Fibroblast of villous mesenchyme (primary cell): ENCODE measurements at regions not wholly inside any gene's neighbourhood (a gene's known extent, or its start where the extent isn't known, plus 50 kb on each side); places are given as distances from the start of the nearest gene placed in this dataset.
"Not testable (repeated sequence)": the region's sequence is repeated elsewhere in the genome, so short reads cannot be mapped to it uniquely, and the experiment has no call there.

Experiments used
- DNase-seq: peaks from one replicate; pipeline ENCODE4 v3.0.0-alpha.2; 2010; ENCODE audit warnings: low read depth
- H3K4me3 ChIP-seq: 2 replicates; pipeline ENCODE4 v1.5.1; 2011; ENCODE audit warnings: low read depth, mild to moderate bottlenecking, low read length
- CTCF ChIP-seq: IDR thresholded peaks from 2 replicates; pipeline ENCODE4 v1.5.1; 2012; ENCODE audit warnings: low read depth, mild to moderate bottlenecking, low read length; ENCODE audit not compliant: insufficient read depth

- TF ChIP-seq CTCF = no peak
- DNase-seq = no peak
- no peak overlapping the region for H3K4me3 ChIP-seq
These were observed 130.8 kb downstream of the CAPZA3 start for GRCh38 chr12:18868717-18869116.

GRCh38 chr12:18872770-18873169, 134.9 kb downstream of the CAPZA3 start:
- H3K4me3 ChIP-seq = no peak overlapping the region
- TF ChIP-seq CTCF = no peak
- no peak for DNase-seq

GRCh38 chr12:18878676-18879180, 140.8 kb downstream of the CAPZA3 start:
- no peak for TF ChIP-seq CTCF
- no peak overlapping the region for H3K4me3 ChIP-seq
- no peak for DNase-seq

GRCh38 chr12:18882690-18883089, 144.8 kb downstream of the CAPZA3 start:
- H3K4me3 ChIP-seq = no peak overlapping the region
- TF ChIP-seq CTCF = no peak
- DNase-seq = no peak

- DNase-seq = no peak
- no peak overlapping the region for H3K4me3 ChIP-seq
- TF ChIP-seq CTCF = no peak
These were observed 149.0 kb downstream of the CAPZA3 start for GRCh38 chr12:18886962-18887361.

- DNase-seq = no peak
- no peak overlapping the region for H3K4me3 ChIP-seq
- TF ChIP-seq CTCF = no peak
These were observed 149.4 kb downstream of the CAPZA3 start for GRCh38 chr12:18887368-18887767.

- DNase-seq = no peak
- H3K4me3 ChIP-seq = no peak overlapping the region
- no peak for TF ChIP-seq CTCF
These were observed 150.1 kb downstream of the CAPZA3 start for GRCh38 chr12:18888047-18888446.

GRCh38 chr12:18890621-18891020, 152.7 kb downstream of the CAPZA3 start:
- DNase-seq, H3K4me3 ChIP-seq: not testable (repeated sequence)
